NCI-H2081 treated with DMSO at 0.1 percent for 48 hours (cell line): ENCODE measurements at regions not wholly inside any gene's neighbourhood (a gene's known extent, or its start where the extent isn't known, plus 50 kb on each side); places are given as distances from the start of the nearest gene placed in this dataset.
"Not testable (repeated sequence)": the region's sequence is repeated elsewhere in the genome, so short reads cannot be mapped to it uniquely, and the experiment has no call there.

ENCODE experiments used
- DNase-seq: peaks from one replicate; lab custom pipeline; 2025; lab: John Stamatoyannopoulos, UW

GRCh38 chr5:96319981-96320739, 112.9 kb downstream of the PCSK1 start:
- not testable (repeated sequence) for DNase-seq

- no peak for DNase-seq
Measured at GRCh38 chr5:96318569-96319110, 114.4 kb downstream of the PCSK1 start.

GRCh38 chr5:96317945-96318344, 115.1 kb downstream of the PCSK1 start:
- DNase-seq = no peak

- no peak for DNase-seq
Measured at GRCh38 chr5:96316487-96316886, 116.6 kb downstream of the PCSK1 start.

GRCh38 chr5:96316017-96316416, 117.0 kb downstream of the PCSK1 start:
- DNase-seq = no peak

- no peak for DNase-seq
Measured at GRCh38 chr5:96315431-96315830, 117.6 kb downstream of the PCSK1 start.

- no peak for DNase-seq
Measured at GRCh38 chr5:96312383-96312782, 120.7 kb downstream of the PCSK1 start.

- not testable (repeated sequence) for DNase-seq
Measured at GRCh38 chr5:96307047-96307446, 126.0 kb downstream of the PCSK1 start.

- DNase-seq = no peak
Measured at GRCh38 chr5:96302174-96302738, 130.8 kb downstream of the PCSK1 start.

- no peak for DNase-seq
Measured at GRCh38 chr5:96300976-96301375, 132.1 kb downstream of the PCSK1 start.

- DNase-seq = no peak
Measured at GRCh38 chr5:96297867-96298266, 135.2 kb downstream of the PCSK1 start.

- DNase-seq = no peak
Measured at GRCh38 chr5:96297290-96297689, 135.8 kb downstream of the PCSK1 start.

GRCh38 chr5:96294884-96295202, 138.2 kb downstream of the PCSK1 start:
- DNase-seq = no peak

GRCh38 chr5:96293966-96294883, 138.8 kb downstream of the PCSK1 start:
- DNase-seq = no peak

GRCh38 chr5:96292582-96293247, 140.3 kb downstream of the PCSK1 start:
- no peak for DNase-seq

GRCh38 chr5:96289287-96289686, 143.8 kb downstream of the PCSK1 start:
- not testable (repeated sequence) for DNase-seq

GRCh38 chr5:96288845-96289185, 144.2 kb downstream of the PCSK1 start:
- DNase-seq = no peak

- no peak for DNase-seq
Measured at GRCh38 chr5:96288166-96288844, 144.7 kb downstream of the PCSK1 start.

GRCh38 chr5:96287136-96287535, 145.9 kb downstream of the PCSK1 start:
- no peak for DNase-seq

GRCh38 chr5:96285823-96286222, 147.2 kb downstream of the PCSK1 start:
- DNase-seq = no peak

GRCh38 chr5:96284727-96285389, 148.2 kb downstream of the PCSK1 start:
- DNase-seq = no peak
